GM12874 (cell line): ENCODE measurements at regions not wholly inside any gene's neighbourhood (a gene's known extent, or its start where the extent isn't known, plus 50 kb on each side); places are given as distances from the start of the nearest gene placed in this dataset.

Experiments used
- CTCF ChIP-seq: IDR thresholded peaks from 2 replicates; pipeline ENCODE4 v1.5.1; 2011; ENCODE audit warnings: low read depth, mild to moderate bottlenecking, control low read depth, low read length, moderate library complexity; ENCODE audit not compliant: insufficient read depth

DNA sequence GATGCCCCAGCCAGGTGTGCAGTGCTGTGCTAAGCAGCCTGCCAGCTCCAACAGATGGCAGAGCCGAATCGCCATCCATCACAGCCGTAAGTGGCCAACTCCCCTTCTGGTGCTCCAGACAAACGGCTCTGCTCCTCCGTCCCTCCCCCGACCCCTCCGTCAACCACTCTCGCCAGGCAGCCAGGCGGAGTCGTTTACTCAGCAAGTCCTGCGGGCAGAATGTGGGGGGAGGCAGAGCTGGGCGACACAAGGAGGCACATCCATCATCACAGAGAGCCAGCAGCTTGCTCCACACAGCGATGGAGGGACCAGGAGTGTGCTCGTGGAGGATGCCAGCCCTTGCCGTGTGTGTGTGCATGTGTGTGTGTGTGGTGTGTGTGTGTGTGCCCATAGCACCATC is 206.6 kb upstream of the GRIK3 start:
- TF ChIP-seq CTCF = no peak

DNA sequence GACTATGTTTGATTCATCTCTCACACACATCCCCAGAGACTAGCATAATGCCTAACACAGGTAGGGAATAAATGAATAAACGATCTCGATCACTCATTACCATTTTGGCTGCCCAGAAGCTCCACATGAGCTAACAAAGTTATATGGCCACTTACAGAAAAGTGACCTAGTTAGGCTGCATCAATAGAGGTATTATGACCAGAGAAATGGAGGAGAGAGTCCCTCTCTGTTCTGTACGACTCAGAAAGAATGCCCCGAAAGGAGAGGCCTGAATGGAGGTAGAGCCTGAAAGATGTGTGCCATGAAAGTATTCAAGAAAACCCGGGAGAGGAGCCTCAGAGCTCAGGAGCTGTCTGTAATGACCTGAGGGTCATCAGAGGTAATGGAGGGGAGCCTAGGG is 208.2 kb upstream of the GRIK3 start:
- no peak for TF ChIP-seq CTCF

DNA sequence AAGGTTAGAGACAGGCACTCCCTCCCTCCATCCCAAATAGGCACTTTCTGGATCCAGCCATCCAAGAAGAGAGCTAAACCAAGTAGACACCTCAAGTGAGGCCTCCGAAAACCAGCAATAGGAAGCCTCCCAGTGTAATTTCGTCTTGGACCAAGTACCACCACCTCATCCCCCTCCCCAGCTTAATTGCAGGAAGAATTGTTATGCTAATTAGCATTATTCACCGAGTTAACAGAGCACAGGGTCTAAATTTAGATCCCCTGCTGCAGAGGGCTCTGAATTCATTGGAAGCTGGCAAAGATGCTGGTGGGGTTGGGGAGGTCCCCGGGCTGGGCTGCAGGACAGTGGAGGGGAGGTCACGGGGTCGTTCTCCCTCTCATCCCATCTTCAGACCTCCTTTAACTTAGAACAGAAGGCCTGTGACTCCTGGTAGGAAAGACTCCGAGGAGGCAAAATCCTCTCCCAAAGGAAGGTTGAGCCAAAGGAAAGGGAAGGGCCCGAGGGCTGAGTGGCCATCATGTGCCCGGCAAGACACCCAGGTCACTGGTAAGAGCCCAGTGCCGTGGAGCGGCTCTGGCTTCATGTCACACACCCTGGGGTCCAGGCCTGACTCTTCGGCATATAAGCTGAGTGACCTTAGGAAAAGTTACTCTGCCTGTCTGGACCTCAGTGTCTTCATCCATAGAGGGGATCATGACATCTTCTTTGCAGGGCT is 209.2 kb upstream of the GRIK3 start:
- TF ChIP-seq CTCF = no peak

- TF ChIP-seq CTCF = no peak
These were observed 209.8 kb upstream of the GRIK3 start for GRCh38 chr1:37244083-37244480.

DNA sequence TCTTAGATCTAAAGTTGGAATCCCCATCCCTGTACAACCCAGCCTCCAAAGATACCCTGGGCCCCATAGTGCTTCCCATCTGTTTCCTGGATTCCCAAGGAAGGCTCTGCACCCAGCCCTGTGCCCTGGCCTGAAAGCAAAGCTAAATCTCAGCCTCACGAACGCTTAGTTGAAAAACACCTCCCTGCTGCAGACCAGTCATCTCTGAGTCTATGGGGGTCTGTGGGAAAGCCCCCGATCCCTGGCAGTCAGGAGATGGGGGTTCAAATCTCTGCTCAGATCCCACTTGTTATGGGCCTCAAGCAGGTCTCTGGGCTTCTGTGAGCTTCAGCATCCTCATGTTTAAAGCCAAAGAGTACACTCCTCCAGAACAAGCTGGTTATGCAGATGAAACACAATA is 210.5 kb upstream of the GRIK3 start:
- no peak for TF ChIP-seq CTCF

DNA sequence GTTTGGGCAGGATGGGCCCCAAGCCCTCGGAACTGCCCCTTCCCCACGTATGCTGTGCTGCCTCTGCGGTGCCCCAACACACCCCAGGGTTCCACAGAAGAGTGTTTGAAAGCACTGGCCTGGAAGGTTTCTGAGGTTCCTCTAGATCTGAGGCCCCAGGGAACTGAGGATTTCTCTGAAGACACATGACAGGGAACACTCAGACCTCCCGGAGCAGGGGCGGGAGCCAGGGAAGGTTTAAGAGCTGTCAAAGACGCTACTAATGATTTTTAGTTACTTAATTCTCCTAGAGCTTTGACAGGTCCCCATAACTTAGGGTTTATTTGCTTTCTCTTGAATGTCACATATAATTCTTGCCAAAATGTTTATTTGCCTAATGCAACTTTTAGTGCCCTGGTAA is 212.3 kb upstream of the GRIK3 start:
- no peak for TF ChIP-seq CTCF

DNA sequence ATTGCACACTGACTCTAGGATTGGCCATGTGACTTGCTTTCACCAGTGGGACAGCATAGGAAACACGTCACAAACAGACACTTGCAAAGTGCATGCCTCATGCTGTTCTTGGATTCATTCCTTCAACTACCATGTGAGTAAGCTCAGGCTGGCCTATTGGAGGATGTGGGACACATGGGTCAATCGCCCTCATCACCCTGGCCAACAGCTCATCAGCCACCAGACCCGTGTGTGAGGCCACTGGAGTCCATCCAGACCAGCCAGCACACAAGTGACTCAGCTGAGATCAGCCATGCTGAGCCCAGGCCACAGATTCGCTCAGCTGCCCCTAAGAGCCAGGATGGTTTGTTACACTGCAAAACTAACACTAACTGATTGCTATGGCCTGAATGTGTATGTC is 216.1 kb upstream of the GRIK3 start:
- TF ChIP-seq CTCF = no peak
